NCI-H748 (cell line): ENCODE measurements at regions not wholly inside any gene's neighbourhood (a gene's known extent, or its start where the extent isn't known, plus 50 kb on each side); places are given as distances from the start of the nearest gene placed in this dataset.

Experiments
- DNase-seq: peaks from one replicate; lab custom pipeline; 2025; ENCODE audit not compliant: unreplicated experiment; lab: John Stamatoyannopoulos, UW

- DNase-seq: no peak
Measured at GRCh38 chr3:107428051-107428858, 51.0 kb downstream of the CCDC54 start.

GRCh38 chr3:107429320-107430181, 52.3 kb downstream of the CCDC54 start:
- DNase-seq: peak; percentile 85

- peak; percentile 35 for DNase-seq
Measured at GRCh38 chr3:107430214-107430995, 53.2 kb downstream of the CCDC54 start.

- no peak for DNase-seq
Measured at GRCh38 chr3:107430996-107431245, 53.7 kb downstream of the CCDC54 start.

GRCh38 chr3:107431246-107432012, 54.2 kb downstream of the CCDC54 start:
- peak; percentile 82 for DNase-seq

GRCh38 chr3:107432013-107432515, 54.8 kb downstream of the CCDC54 start:
- DNase-seq: peak; percentile 55

GRCh38 chr3:107432646-107433045, 55.4 kb downstream of the CCDC54 start:
- DNase-seq: peak; percentile 29

GRCh38 chr3:107436029-107436428, 58.8 kb downstream of the CCDC54 start:
- no peak for DNase-seq

GRCh38 chr3:107438671-107439070, 61.4 kb downstream of the CCDC54 start:
- no peak for DNase-seq

- no peak for DNase-seq
Measured at GRCh38 chr3:107441617-107442016, 64.4 kb downstream of the CCDC54 start.

- no peak for DNase-seq
Measured at GRCh38 chr3:107443461-107443860, 66.2 kb downstream of the CCDC54 start.

- DNase-seq: no peak
Measured at GRCh38 chr3:107446706-107447105, 69.5 kb downstream of the CCDC54 start.

- DNase-seq: no peak
Measured at GRCh38 chr3:107450254-107450893, 72.4 kb upstream of the BBX start.

- DNase-seq: no peak
Measured at GRCh38 chr3:107452436-107452835, 70.3 kb upstream of the BBX start.

- no peak for DNase-seq
Measured at GRCh38 chr3:107453504-107453903, 69.3 kb upstream of the BBX start.

- DNase-seq: no peak
Measured at GRCh38 chr3:107455621-107456020, 67.1 kb upstream of the BBX start.

GRCh38 chr3:107456501-107456900, 66.3 kb upstream of the BBX start:
- DNase-seq: no peak

- DNase-seq: peak; percentile 1
Measured at GRCh38 chr3:107458871-107459270, 63.9 kb upstream of the BBX start.

- no peak for DNase-seq
Measured at GRCh38 chr3:107461721-107462120, 61.0 kb upstream of the BBX start.

GRCh38 chr3:107464037-107464436, 58.7 kb upstream of the BBX start:
- DNase-seq: no peak
